ENCODE measurements at regions not wholly inside any gene's neighbourhood (a gene's known extent, or its start where the extent isn't known, plus 50 kb on each side); places are given as distances from the start of the nearest gene placed in this dataset.

- TF ChIP-seq RFX5 (IDR thresholded peaks at IDR 0.05; ENCODE audit: borderline replicate concordance, low read depth, low read length) (no peak), SUZ12 (IDR thresholded peaks at IDR 0.05; ENCODE audit: low read length) (no peak), YY1 (IDR thresholded peaks at IDR 0.05; ENCODE audit: low read depth, low read length) (no peak), POLR2AphosphoS5 (IDR thresholded peaks at IDR 0.05; ENCODE audit: low read depth, low read length) (no peak), ASH2L (IDR thresholded peaks at IDR 0.05; ENCODE audit: low read length) (no peak), HDAC2 (IDR thresholded peaks at IDR 0.05; ENCODE audit: borderline replicate concordance in 1 of 2, low read depth in 2 of 2, low read length in 2 of 2) (no peak), MAFK (IDR thresholded peaks at IDR 0.05; ENCODE audit: low read depth, low read length) (no peak)
These were observed 248.4 kb upstream of the RPS23 start (continued) for GRCh38 chr5:82526540-82526939.

Measured in H1 (cell line).